ENCODE measurements at regions not wholly inside any gene's neighbourhood (a gene's known extent, or its start where the extent isn't known, plus 50 kb on each side); places are given as distances from the start of the nearest gene placed in this dataset.

DNA sequence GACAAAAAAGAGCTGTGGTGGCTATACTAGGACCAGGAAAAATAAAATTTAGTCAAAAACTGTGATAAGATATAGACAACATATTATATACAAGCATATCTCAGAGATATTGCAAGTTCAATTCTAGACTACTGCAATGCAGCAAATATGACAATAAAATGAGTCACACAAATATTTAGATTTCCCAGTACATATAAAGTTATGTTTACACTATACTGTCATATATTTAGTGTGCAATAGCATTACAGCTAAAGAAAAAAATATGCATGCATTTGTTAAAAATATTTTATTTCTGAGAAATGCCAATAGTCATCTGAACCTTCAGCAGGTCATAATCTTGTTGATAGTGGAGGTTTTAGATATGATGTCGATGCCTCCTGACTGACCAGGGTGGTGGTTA, 72.1 kb downstream of the AKR1C4 start:
- Histone ChIP-seq H3K9me3 (ENCODE audit: low read depth) (no peaks in the 10 kb centered on the region), H3K27me3 (no peaks in the 10 kb centered on the region), H3K4me1 (ENCODE audit: low read depth) (no peaks in the 10 kb centered on the region), H3K36me3 (no peaks in the 10 kb centered on the region), H3K27ac (no peak overlapping the region), H3K4me3 (no peak overlapping the region)
- DNase-seq (ENCODE audit: low read depth in 1 of 2, low spot score in 1 of 2) = no peak
- TF ChIP-seq, protein P1, sequence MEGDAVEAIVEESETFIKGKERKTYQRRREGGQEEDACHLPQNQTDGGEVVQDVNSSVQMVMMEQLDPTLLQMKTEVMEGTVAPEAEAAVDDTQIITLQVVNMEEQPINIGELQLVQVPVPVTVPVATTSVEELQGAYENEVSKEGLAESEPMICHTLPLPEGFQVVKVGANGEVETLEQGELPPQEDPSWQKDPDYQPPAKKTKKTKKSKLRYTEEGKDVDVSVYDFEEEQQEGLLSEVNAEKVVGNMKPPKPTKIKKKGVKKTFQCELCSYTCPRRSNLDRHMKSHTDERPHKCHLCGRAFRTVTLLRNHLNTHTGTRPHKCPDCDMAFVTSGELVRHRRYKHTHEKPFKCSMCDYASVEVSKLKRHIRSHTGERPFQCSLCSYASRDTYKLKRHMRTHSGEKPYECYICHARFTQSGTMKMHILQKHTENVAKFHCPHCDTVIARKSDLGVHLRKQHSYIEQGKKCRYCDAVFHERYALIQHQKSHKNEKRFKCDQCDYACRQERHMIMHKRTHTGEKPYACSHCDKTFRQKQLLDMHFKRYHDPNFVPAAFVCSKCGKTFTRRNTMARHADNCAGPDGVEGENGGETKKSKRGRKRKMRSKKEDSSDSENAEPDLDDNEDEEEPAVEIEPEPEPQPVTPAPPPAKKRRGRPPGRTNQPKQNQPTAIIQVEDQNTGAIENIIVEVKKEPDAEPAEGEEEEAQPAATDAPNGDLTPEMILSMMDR (IDR thresholded peaks at IDR 0.05; ENCODE audit: low read depth, low read length) = no peak

GRCh38 chr10:5269791-5270190, 73.2 kb downstream of the AKR1C4 start:
- Histone ChIP-seq H3K4me3 (no peak overlapping the region), H3K27me3 (no peaks in the 10 kb centered on the region), H3K27ac (no peak overlapping the region), H3K4me1 (ENCODE audit: low read depth) (no peaks in the 10 kb centered on the region), H3K9me3 (ENCODE audit: low read depth) (no peaks in the 10 kb centered on the region), H3K36me3 (no peaks in the 10 kb centered on the region)
- DNase-seq (ENCODE audit: low read depth in 1 of 2, low spot score in 1 of 2) = no peak
- TF ChIP-seq, protein P1 (IDR thresholded peaks at IDR 0.05; ENCODE audit: low read depth, low read length) = no peak

GRCh38 chr10:5271526-5271925, 74.9 kb downstream of the AKR1C4 start:
- Histone ChIP-seq H3K27me3 (no peaks in the 10 kb centered on the region), H3K36me3 (no peaks in the 10 kb centered on the region), H3K9me3 (ENCODE audit: low read depth) (no peaks in the 10 kb centered on the region), H3K4me3 (no peak overlapping the region), H3K4me1 (ENCODE audit: low read depth) (no peaks in the 10 kb centered on the region), H3K27ac (no peak overlapping the region)
- TF ChIP-seq, protein P1 (IDR thresholded peaks at IDR 0.05; ENCODE audit: low read depth, low read length) = no peak
- DNase-seq (ENCODE audit: low read depth in 1 of 2, low spot score in 1 of 2) = no peak

DNA sequence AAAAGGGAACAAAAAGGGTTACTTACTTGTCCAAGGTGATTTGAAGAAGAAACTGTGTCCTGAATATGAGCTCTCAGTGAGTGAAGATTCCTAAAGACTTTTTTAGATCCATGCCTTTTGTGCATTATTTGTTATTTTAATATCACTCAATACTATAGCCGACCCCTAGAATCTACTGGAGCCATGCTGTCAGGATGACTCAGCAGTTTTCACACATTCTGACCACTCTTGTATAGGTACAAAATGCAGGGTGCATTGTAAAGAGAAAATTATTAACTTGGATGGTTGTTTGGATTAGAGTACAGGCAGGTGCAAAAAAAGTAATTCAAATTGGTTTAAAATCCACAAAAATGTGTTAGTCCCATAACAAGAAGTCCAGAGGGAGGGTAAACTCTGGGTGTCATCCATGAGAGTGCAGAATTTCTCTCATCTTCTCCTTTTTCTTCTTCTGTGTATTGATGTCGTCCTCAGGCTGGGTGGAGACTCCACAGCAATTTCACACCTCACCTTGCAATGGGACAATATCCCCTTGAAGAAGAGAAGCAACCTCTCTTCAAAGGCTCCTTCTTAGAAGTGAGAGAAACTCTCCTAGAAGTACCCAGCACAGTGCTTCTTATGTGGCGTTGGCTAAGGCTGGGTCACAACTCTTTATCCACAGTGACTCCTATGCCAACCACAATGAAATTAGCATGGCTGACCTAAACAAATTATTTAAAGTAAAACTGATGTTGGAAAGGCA, 75.6 kb downstream of the AKR1C4 start:
- Histone ChIP-seq H3K27me3 (no peaks in the 10 kb centered on the region), H3K4me3 (no peak overlapping the region), H3K36me3 (no peaks in the 10 kb centered on the region), H3K4me1 (ENCODE audit: low read depth) (no peaks in the 10 kb centered on the region), H3K9me3 (ENCODE audit: low read depth) (no peaks in the 10 kb centered on the region), H3K27ac (no peak overlapping the region)
- no peak for DNase-seq (ENCODE audit: low read depth in 1 of 2, low spot score in 1 of 2)
- TF ChIP-seq, protein P1 (IDR thresholded peaks at IDR 0.05; ENCODE audit: low read depth, low read length) = no peak

DNA sequence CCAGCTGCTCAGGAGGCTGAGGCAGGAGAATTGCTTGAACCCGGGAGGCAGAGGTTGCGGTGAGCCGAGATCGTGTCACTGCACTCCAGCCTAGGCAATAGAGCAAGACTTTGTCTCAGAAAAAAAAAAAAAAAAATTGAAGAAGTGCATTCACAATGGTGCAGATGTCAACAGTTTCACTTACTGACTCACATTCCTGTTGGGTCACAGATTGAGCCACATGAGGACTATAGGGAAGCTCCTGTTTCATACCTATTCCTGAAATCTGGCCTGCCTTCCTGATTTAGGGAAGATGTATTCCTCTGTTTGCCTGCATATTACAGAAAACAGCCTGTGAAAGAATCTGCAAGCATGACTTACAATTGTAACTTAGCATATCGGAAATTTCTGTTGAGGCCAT, 78.2 kb downstream of the AKR1C4 start:
- DNase-seq (ENCODE audit: low read depth in 1 of 2, low spot score in 1 of 2) = no peak
- no peaks in the 10 kb centered on the region for H3K36me3 ChIP-seq
- H3K4me1 ChIP-seq (ENCODE audit: low read depth) = no peaks in the 10 kb centered on the region
- no peak overlapping the region for H3K4me3 ChIP-seq
- TF ChIP-seq, protein P1 (IDR thresholded peaks at IDR 0.05; ENCODE audit: low read depth, low read length) = no peak
- no peaks in the 10 kb centered on the region for H3K9me3 ChIP-seq (ENCODE audit: low read depth)
- no peak overlapping the region for H3K27ac ChIP-seq
- no peaks in the 10 kb centered on the region for H3K27me3 ChIP-seq
